ENCODE measurements at regions not wholly inside any gene's neighbourhood (a gene's known extent, or its start where the extent isn't known, plus 50 kb on each side); places are given as distances from the start of the nearest gene placed in this dataset.
A peak's percentile ranks its signal among the peaks of the same experiment; 100 is the strongest.

GRCh38 chr3:84224262-84224661, 734.5 kb upstream of the CADM2 start:
- DNase-seq (no peak), ATAC-seq (no peak)
- POLR2A ChIA-PET (ENCODE audit: unreplicated experiment): no interaction called here

GRCh38 chr3:84236261-84236660, 722.5 kb upstream of the CADM2 start:
- no TSS peak for BruUV-seq (replicated peaks)
- H2AFZ ChIP-seq (ENCODE audit: low read length): peak overlapping the region; percentile 63
- no peaks in the 10 kb centered on the region for H3K4me1 ChIP-seq (ENCODE audit: insufficient read depth, low read length)
- no peaks in the 10 kb centered on the region for H3K27me3 ChIP-seq (ENCODE audit: low read length)
- H3K4me2 ChIP-seq (ENCODE audit: low read length): peak overlapping the region; percentile 48
- TF ChIP-seq EZH2 (IDR thresholded peaks at IDR 0.05; ENCODE audit: low read length, unreplicated experiment) (no peak), CTCF (conservative IDR thresholded peaks at IDR 0.05; ENCODE audit: low read depth, low read length) (no peak), EZH2phosphoT487 (IDR thresholded peaks at IDR 0.05; ENCODE audit: borderline replicate concordance, low read length) (no peak)
- ChIA-PET CTCF (no interaction called here), POLR2A (ENCODE audit: unreplicated experiment) (no interaction called here)
- H3K4me3 ChIP-seq (ENCODE audit: low read length): peak overlapping the region; percentile 39
- H3K9me2 ChIP-seq (replicated peaks; ENCODE audit: low read length): no peaks in the 10 kb centered on the region
- no peaks in the 10 kb centered on the region for H4K20me1 ChIP-seq (ENCODE audit: low read length)
- DNase-seq (no peak), ATAC-seq (peak; percentile 15; the same call in 1 of the 2 replicates)
- no peaks in the 10 kb centered on the region for H3K9me3 ChIP-seq (ENCODE audit: low read length)
- no peak overlapping the region for H3K27ac ChIP-seq (ENCODE audit: low read length)
- H3K79me2 ChIP-seq (ENCODE audit: low read length): no peaks in the 10 kb centered on the region
- H3K9ac ChIP-seq (ENCODE audit: low read length): no peak overlapping the region
- intact Hi-C loops (cut with micrococcal nuclease): no loop called here
- H3K36me3 ChIP-seq (ENCODE audit: low read depth, low read length): no peaks in the 10 kb centered on the region; the same call in 1 of the 2 replicates
- no peaks in the 10 kb centered on the region for H3F3A ChIP-seq (ENCODE audit: low read length, unreplicated experiment)

More at GRCh38 chr3:84224262-84224661, 734.5 kb upstream of the CADM2 start:
- no peaks in the 10 kb centered on the region for H4K20me1 ChIP-seq (ENCODE audit: low read length)
- no peak overlapping the region for H3K4me3 ChIP-seq (ENCODE audit: low read length)
- H3K9me2 ChIP-seq (replicated peaks; ENCODE audit: low read length): no peaks in the 10 kb centered on the region
- no peaks in the 10 kb centered on the region for H3K27me3 ChIP-seq (ENCODE audit: low read length)
- peaks cover 28% of the 10 kb centered on the region for H3K9me3 ChIP-seq (ENCODE audit: low read length)
- no peak overlapping the region for H3K4me2 ChIP-seq (ENCODE audit: low read length)
- no peak overlapping the region for H3K27ac ChIP-seq (ENCODE audit: low read length)
- no peak overlapping the region for H2AFZ ChIP-seq (ENCODE audit: low read length)
- no peaks in the 10 kb centered on the region for H3K4me1 ChIP-seq (ENCODE audit: insufficient read depth, low read length)
- BruUV-seq (replicated peaks): no TSS peak
- H3F3A ChIP-seq (ENCODE audit: low read length, unreplicated experiment): no peaks in the 10 kb centered on the region
- TF ChIP-seq EZH2 (IDR thresholded peaks at IDR 0.05; ENCODE audit: low read length, unreplicated experiment) (no peak), CTCF (conservative IDR thresholded peaks at IDR 0.05; ENCODE audit: low read depth, low read length) (no peak)
- H3K36me3 ChIP-seq (ENCODE audit: low read depth, low read length): peaks cover 11% of the 10 kb centered on the region; the same call in 1 of the 2 replicates
- intact Hi-C loops (cut with micrococcal nuclease): no loop called here
- no peaks in the 10 kb centered on the region for H3K79me2 ChIP-seq (ENCODE audit: low read length)
- H3K9ac ChIP-seq (ENCODE audit: low read length): no peak overlapping the region
- CTCF ChIA-PET: no interaction called here

- Histone ChIP-seq H3K4me2 (ENCODE audit: low read length) (no peak overlapping the region), H3K27me3 (ENCODE audit: low read length) (no peaks in the 10 kb centered on the region), H3K36me3 (ENCODE audit: low read depth, low read length) (no peaks in the 10 kb centered on the region), H3K9me3 (ENCODE audit: low read length) (no peaks in the 10 kb centered on the region), H3K9me2 (replicated peaks; ENCODE audit: low read length) (no peaks in the 10 kb centered on the region), H2AFZ (ENCODE audit: low read length) (no peak overlapping the region), H3K4me3 (ENCODE audit: low read length) (no peak overlapping the region), H3F3A (ENCODE audit: low read length, unreplicated experiment) (no peaks in the 10 kb centered on the region), H3K4me1 (ENCODE audit: insufficient read depth, low read length) (no peaks in the 10 kb centered on the region), H3K27ac (ENCODE audit: low read length) (no peak overlapping the region), H3K79me2 (ENCODE audit: low read length) (no peaks in the 10 kb centered on the region), H3K9ac (ENCODE audit: low read length) (no peak overlapping the region), H4K20me1 (ENCODE audit: low read length) (no peaks in the 10 kb centered on the region)
- no peak for TF ChIP-seq EZH2 (IDR thresholded peaks at IDR 0.05; ENCODE audit: low read length, unreplicated experiment)
- TF ChIP-seq CTCF (conservative IDR thresholded peaks at IDR 0.05; ENCODE audit: low read depth, low read length): no peak
- TF ChIP-seq EZH2phosphoT487 (IDR thresholded peaks at IDR 0.05; ENCODE audit: borderline replicate concordance, low read length): no peak
- ATAC-seq: no peak
- DNase-seq: no peak
- BruUV-seq (replicated peaks): no TSS peak
- intact Hi-C loops (cut with micrococcal nuclease): no loop called here
- POLR2A ChIA-PET (ENCODE audit: unreplicated experiment): no interaction called here
- CTCF ChIA-PET: no interaction called here
These were observed 713.0 kb upstream of the CADM2 start for GRCh38 chr3:84245789-84246188.
